ENCODE measurements at regions not wholly inside any gene's neighbourhood (a gene's known extent, or its start where the extent isn't known, plus 50 kb on each side); places are given as distances from the start of the nearest gene placed in this dataset.

DNA sequence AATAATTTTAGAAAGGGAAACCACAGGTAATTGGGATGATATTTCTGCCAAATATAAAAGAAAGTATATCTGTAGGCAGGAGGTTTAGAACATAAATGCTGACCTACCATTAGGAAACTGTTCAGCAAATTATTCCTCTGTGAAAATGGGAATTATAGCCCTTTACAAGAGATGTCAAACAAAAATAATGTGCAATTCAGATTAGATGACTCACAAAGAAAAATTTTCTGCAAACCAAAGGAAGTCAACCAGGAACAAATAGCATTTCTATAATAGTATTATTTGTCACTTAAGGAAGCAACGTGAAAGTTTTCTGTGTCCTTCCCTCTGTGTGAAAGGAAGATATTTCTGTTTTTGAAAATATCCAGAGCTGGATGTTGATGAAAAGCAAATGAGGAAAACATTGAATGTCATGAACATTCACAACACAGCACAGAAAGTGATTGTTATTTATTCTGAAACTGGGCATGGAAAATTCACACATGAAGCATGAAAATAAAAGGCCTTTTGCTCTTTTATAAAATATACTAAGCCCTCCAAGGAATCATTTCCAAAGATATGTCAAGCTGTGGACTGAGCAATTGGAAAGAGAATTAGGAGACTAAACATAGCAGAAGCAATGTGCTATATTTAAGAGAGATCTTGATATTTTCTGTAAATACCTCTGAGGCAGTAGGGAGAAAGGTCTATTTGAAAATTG lies 57.9 kb upstream of the SPHKAP start:
- ChIA-PET POLR2A (no interaction called here), CTCF (no interaction called here)
- intact Hi-C loops (cut with DNase I, micrococcal nuclease) = no loop called here
- Mint-ChIP-seq H3K9me3 (peaks cover 9% of the 10 kb centered on the region), H3K4me1 (ENCODE audit: low read depth) (no peaks in the 10 kb centered on the region), H3K36me3 (ENCODE audit: low read depth) (no peaks in the 10 kb centered on the region), H3K27ac (no peak overlapping the region), H3K27me3 (no peaks in the 10 kb centered on the region), H3K4me3 (no peak overlapping the region)
- no peaks in the 10 kb centered on the region for H3K27me3 ChIP-seq (ENCODE audit: control insufficient read depth in 1 of 2, insufficient read depth in 2 of 2, low read length in 2 of 2)
- TF ChIP-seq, protein P1, sequence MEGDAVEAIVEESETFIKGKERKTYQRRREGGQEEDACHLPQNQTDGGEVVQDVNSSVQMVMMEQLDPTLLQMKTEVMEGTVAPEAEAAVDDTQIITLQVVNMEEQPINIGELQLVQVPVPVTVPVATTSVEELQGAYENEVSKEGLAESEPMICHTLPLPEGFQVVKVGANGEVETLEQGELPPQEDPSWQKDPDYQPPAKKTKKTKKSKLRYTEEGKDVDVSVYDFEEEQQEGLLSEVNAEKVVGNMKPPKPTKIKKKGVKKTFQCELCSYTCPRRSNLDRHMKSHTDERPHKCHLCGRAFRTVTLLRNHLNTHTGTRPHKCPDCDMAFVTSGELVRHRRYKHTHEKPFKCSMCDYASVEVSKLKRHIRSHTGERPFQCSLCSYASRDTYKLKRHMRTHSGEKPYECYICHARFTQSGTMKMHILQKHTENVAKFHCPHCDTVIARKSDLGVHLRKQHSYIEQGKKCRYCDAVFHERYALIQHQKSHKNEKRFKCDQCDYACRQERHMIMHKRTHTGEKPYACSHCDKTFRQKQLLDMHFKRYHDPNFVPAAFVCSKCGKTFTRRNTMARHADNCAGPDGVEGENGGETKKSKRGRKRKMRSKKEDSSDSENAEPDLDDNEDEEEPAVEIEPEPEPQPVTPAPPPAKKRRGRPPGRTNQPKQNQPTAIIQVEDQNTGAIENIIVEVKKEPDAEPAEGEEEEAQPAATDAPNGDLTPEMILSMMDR (IDR thresholded peaks at IDR 0.05) = no peak
- H3K9me3 ChIP-seq (ENCODE audit: control insufficient read depth in 1 of 2, insufficient read depth in 1 of 2, low read length in 2 of 2) = peaks cover 0 to 6% of the 10 kb centered on the region in 2 experiments
- ATAC-seq (ENCODE audit: poor library complexity) (no peak), DNase-seq (no peak)
- H3K27ac ChIP-seq (ENCODE audit: low read depth in 1 of 2, low read length in 2 of 2) = no peak overlapping the region
- H3K4me3 ChIP-seq (ENCODE audit: low read length) = no peak overlapping the region
- no peaks in the 10 kb centered on the region for H3K4me1 ChIP-seq (ENCODE audit: insufficient read depth, low read length)
- H3K36me3 ChIP-seq (ENCODE audit: insufficient read depth, low read length) = no peaks in the 10 kb centered on the region

All from CD4-positive, alpha-beta T cell (primary cell).